Thyroid gland (tissue), 4 donors: ENCODE measurements at regions not wholly inside any gene's neighbourhood (a gene's known extent, or its start where the extent isn't known, plus 50 kb on each side); places are given as distances from the start of the nearest gene placed in this dataset.

Source experiments
- CTCF ChIP-seq, 6 experiments: fragments of 200-600 bp in 3 of 6; fragments of 450-650 bp in 3 of 6; sonication (generic) in 3 of 6; IDR thresholded peaks; one replicate each; pipeline ENCODE4 v1.5.1; 2016 to 2019; ENCODE audit warnings: antibody characterized with exemption in 6 of 6, mild to moderate bottlenecking in 2 of 6, inconsistent platforms in 1 of 6, moderate library complexity in 1 of 6
- POLR2A ChIP-seq, 2 donors: fragments of 450-650 bp; IDR thresholded peaks; one replicate each; pipeline ENCODE4 v1.6.1; 2017; ENCODE audit warnings: antibody characterized with exemption in 2 of 2, mild to moderate bottlenecking in 2 of 2, moderate library complexity in 1 of 2

GRCh38 chr2:142254031-142254430 is 123.2 kb upstream of the LRP1B start:
- no peak for TF ChIP-seq CTCF (IDR thresholded peaks at IDR 0.05)
- no peak for TF ChIP-seq POLR2A (IDR thresholded peaks at IDR 0.05)
